ENCODE measurements at regions not wholly inside any gene's neighbourhood (a gene's known extent, or its start where the extent isn't known, plus 50 kb on each side); places are given as distances from the start of the nearest gene placed in this dataset.
"Not testable (repeated sequence)": the region's sequence is repeated elsewhere in the genome, so short reads cannot be mapped to it uniquely, and the experiment has no call there.

- not testable (repeated sequence) for DNase-seq (ENCODE audit: low spot score)
Measured at GRCh38 chr14:85077716-85078115, 452.2 kb upstream of the FLRT2 start.

DNA sequence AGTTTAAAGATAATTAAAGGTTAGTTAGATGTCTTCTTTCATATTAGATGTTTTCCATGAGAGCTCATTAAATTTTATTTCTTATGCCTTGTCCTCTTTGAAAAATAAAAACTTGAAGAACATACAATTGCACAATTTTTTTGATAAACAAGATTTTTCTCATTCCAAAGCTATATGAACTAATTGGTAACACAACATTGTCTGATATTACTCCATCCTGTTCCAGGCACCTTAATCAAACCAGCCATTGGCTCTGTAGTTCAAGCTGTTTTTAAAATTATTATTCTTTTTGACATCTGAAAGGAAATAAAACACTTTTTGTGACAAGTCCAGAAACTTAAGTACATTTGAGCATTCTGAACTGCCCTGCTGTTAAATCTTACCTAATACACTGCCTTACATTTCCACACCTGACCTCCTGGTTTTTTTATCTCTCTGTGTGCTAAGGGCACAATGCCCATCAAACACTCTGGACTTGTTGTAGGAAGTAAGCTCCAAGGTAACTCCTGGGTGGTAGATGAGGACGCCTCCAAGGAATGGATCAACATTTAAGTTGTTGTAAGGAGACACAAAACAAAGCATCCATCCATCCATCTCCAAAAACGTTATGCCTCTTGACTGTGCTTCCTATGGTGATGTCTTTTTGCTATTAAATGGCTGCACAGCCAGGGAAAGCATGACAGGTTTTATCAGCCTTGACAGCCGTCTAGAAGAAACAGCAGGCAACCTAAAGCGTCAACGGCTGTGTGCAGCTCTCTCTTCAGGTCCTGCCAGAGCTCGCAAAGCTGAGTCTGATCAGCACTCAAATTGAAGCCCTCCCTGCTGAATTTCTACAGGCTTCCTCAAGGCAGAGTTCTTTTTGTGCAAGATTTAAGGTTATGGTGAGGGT, 449.9 kb upstream of the FLRT2 start:
- DNase-seq (ENCODE audit: low spot score), result no peak

DNA sequence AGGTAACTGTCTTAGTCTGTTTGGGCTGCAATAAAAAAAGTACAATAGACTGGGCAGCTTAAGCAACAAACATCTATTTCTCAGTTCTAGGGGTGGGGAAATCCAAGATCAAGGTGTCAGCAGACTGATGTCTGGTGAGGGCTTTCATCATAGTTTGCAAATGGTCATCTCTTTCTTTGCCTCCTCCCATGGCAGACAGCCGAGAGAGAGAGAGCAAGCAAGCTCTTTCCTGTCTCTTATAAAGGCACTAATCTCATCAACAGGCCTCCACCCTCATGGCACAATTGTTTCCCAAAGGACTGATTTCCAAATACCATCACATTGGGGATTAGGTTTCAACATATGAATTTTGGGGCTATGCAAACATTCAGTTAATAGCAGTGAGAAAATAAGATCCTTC, 445.6 kb upstream of the FLRT2 start:
- no peak for DNase-seq (ENCODE audit: low spot score)

DNA sequence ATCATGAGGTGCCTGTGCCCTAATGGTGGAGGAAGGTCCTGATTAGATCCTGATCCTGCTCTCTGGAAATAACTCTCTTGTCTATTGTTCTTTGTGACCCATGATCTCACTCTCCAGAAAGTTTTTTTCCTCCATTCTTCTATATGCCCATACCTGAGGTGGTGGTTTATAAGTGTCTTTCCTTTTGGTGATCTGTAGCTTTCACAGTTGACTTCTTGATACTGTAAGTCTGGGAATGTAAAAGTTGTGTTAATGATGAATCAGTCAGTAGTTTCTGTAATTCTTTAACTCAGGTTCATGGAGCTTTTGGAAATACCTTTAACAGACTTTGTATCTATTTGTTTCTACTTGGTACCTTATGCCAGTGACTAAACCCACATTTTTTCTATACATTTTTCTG, 444.0 kb upstream of the FLRT2 start:
- no peak for DNase-seq (ENCODE audit: low spot score)

DNA sequence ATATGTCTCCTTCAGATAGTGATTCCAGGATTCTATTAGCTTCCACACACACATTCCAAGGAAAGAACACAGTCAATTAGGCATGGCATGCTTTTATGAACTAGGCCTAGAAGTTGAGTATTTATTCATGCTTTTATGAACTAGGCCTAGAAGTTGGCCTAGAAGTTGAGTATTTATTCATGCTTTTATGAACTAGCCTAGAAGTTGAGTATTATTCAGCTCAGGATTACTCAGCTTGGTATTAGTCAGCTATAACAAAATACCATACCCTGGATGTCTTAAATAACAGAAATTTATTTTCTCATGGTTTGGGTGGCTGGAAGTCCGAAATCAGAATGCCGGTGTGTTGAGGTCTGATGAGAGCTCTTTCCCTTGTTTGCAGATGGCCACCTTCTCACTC, 442.7 kb upstream of the FLRT2 start:
- no peak for DNase-seq (ENCODE audit: low spot score)

DNA sequence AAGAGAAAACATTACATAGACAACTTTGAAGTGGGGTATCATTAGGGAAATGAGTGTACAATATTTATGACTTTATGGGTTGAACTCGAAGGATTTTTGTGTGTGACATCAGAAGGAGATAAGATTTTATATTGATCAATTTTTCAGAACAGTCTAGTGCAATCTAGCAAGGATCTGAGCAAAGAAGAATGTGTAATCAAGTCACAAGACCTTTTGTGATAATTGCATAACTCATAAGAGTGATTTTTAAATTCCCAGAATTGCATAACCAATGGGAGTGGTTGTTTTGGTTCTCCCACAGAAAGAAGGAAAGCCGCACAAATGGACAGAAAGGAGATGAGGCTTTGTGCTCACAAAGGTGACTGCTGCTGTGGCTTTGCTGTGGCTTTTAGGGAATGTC, 441.8 kb upstream of the FLRT2 start:
- no peak for DNase-seq (ENCODE audit: low spot score)

DNA sequence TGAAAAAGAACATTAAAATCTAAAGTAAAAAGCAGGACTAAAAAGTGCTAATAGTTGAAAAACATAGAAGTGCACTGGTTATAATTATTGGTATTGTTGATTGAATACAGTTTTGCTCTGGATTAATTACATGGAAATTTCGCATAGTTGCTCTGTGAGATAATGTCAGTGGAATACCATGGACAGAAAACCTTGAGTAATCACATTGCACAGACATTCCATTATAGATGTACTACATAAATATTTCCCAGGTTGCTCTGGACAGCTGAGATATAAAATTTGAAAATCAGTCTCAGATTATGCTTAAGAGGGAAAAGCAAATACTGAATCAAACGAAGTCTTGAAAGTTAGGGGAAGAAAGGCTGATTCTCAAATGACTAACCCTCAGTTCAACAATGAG, 439.3 kb upstream of the FLRT2 start:
- DNase-seq (ENCODE audit: low spot score), result no peak

GRCh38 chr14:85093631-85094330, 436.2 kb upstream of the FLRT2 start:
- no peak for DNase-seq (ENCODE audit: low spot score)

GRCh38 chr14:85102591-85102990, 427.4 kb upstream of the FLRT2 start:
- DNase-seq (ENCODE audit: low spot score), result no peak

GRCh38 chr14:85106506-85106905, 423.4 kb upstream of the FLRT2 start:
- no peak for DNase-seq (ENCODE audit: low spot score)

- no peak for DNase-seq (ENCODE audit: low spot score)
Measured at GRCh38 chr14:85112762-85113161, 417.2 kb upstream of the FLRT2 start.

GRCh38 chr14:85115921-85116320, 414.0 kb upstream of the FLRT2 start:
- no peak for DNase-seq (ENCODE audit: low spot score)

GRCh38 chr14:85118274-85118673, 411.7 kb upstream of the FLRT2 start:
- no peak for DNase-seq (ENCODE audit: low spot score)

DNA sequence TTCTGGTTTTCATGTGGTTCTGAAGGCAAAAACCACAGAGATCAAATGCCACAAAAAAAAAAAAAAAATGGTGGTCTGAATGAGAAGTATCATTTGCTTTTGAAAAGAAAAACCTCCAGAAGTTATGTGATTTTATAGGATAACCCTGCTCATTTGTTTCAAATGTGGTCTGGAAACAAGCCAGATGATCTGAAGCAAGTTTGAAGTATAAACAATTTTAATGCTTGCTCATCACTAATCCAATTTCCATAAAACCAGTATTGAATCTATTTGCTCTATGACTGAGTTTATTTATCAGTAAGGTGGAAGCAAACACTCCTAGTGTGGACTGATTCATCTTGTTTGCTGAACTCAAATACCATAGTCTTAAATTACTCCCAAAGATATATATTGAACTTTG, 407.3 kb upstream of the FLRT2 start:
- no peak for DNase-seq (ENCODE audit: low spot score)

- DNase-seq (ENCODE audit: low spot score), result no peak
Measured at GRCh38 chr14:85123755-85124154, 406.2 kb upstream of the FLRT2 start.

DNA sequence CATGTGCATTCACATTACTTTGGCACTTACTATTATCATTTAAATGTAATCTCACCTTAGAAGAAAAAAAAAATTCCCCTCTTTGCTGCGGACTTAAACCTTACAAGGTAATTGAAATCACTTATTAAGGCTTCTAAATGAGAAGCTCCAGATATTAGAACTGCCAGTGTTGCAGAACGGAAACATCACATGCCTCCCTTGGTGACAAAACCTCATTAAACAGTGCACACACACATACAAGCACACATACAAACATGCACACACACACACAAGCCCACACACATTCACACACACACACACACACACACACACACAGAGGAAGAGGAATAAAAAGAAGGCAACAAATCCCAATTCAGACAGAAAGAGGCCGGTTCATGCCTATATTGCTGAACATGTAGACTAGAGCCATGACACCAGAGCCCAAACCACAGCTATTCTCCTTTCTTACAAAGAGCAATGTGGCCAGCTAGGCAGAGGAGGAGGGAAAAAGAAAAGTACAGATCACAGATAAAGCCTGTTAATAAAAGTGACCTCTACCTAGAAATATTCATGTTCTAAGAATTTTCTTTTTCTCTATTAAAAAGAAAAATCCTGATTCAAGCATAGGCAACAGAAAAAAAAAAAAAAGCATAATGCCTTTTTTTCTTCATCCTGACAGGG, 405.2 kb upstream of the FLRT2 start:
- no peak for DNase-seq (ENCODE audit: low spot score)

GRCh38 chr14:85125291-85125670, 404.7 kb upstream of the FLRT2 start:
- DNase-seq (ENCODE audit: low spot score), result no peak

DNA sequence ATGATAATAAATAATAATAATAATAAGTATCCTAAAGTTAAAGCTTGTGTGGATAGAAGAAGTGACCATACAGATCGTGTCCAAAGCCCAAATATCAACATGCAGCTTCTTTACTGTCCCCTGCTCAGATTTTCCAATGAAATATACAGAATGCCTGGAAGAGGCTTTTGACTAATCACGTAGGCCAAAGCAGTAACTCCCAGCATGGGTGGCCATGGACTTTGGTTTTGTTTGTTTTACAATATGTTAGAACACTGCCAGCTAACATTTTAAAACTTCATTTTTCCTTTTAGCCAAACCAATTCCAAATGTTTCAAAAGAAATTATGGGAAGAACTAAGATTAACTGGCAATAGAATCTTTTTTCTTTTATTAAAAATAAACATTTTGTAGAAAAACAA, 400.0 kb upstream of the FLRT2 start:
- no peak for DNase-seq (ENCODE audit: low spot score)

DNA sequence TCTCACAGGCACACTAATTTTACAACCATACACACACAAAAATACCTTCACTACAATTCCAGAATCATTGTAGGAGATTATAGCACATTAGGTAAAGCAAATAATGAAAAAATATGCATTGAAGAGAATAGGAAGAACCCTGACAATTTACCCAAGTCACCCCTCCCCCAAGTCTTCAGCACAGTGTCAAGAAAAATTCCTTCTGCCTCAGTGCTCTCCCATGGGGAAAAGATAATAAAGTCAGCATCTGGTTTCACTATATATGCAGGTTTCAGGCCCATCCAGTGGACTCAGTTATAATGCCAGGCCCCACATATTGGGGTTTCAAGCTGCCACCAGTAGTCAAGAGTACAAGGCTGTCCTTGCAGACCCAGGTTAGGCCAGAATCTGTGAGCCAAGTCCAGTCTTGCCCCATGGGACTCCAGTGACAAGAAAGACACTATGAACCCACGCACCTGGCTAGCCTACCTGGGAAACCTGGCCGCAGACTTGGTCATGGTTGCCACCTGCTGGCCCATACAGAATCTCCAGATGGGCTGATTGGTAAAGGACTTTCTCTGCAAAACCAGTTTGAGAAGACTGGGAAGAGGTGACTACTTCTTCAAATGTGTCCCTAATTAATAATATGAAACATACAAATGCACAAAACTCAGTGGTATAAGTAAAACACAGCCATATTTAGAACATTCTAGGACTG, 398.6 kb upstream of the FLRT2 start:
- no peak for DNase-seq (ENCODE audit: low spot score)

GRCh38 chr14:85142982-85143381, 387.0 kb upstream of the FLRT2 start:
- DNase-seq (ENCODE audit: low spot score), result no peak

DNA sequence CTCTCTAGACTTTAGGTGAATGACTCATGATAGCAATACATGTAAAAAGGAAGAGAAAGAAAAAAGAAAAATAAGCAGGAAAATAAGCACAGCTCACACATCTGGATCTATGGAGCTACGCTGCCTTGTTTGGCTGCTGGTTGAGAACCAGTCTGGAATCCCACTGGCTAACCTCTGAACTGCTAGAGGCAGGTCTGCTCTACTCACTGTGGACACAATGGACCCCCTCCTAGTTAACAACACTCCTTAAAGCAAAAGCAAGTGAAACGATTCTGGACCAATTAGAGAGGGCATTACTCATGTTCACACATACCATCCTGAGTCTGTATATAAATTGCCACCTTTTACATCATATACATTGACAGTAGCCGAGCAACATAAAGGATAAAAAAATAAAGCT, 383.2 kb upstream of the FLRT2 start:
- no peak for DNase-seq (ENCODE audit: low spot score)

GRCh38 chr14:85150166-85150565, 379.8 kb upstream of the FLRT2 start:
- no peak for DNase-seq (ENCODE audit: low spot score)

All from Ammon's horn (tissue), 1 donor.